Cardiac muscle cell (in vitro differentiated cells and primary cell): ENCODE measurements at regions not wholly inside any gene's neighbourhood (a gene's known extent, or its start where the extent isn't known, plus 50 kb on each side); places are given as distances from the start of the nearest gene placed in this dataset.

Experiments used
- DNase-seq, 2 donors: peaks; one replicate each; pipeline versions ENCODE4 v3.0.0 to v3.0.0-alpha.2; 2010 to 2017; ENCODE audit warnings: low read depth in 1 of 2, low spot score in 1 of 2
- H3K27ac ChIP-seq: fragments of 200-600 bp; sonication (generic); 2 replicates; pipeline ENCODE4 v1.5.1; 2016
- H3K27me3 ChIP-seq: fragments of 200-600 bp; sonication (generic); 2 replicates; pipeline ENCODE4 v1.6.0; 2016; ENCODE audit warnings: control low read depth
- H3K36me3 ChIP-seq: fragments of 200-600 bp; sonication (generic); 2 replicates; pipeline ENCODE4 v1.5.1; 2016; ENCODE audit warnings: control low read depth
- H3K4me1 ChIP-seq: fragments of 200-600 bp; sonication (generic); 2 replicates; pipeline ENCODE4 v1.8.1; 2017; ENCODE audit warnings: low read depth, mild to moderate bottlenecking, mixed run types
- H3K4me3 ChIP-seq: fragments of 200-600 bp; sonication (generic); 2 replicates; pipeline ENCODE4 v1.5.1; 2016; ENCODE audit warnings: mild to moderate bottlenecking
- H3K9me3 ChIP-seq: fragments of 200-600 bp; sonication (generic); 2 replicates; pipeline ENCODE4 v1.5.1; 2017; ENCODE audit warnings: low read depth, mild to moderate bottlenecking, control low read depth
- CTCF ChIP-seq: IDR thresholded peaks from 2 replicates; pipeline ENCODE4 v1.5.1; 2012; ENCODE audit warnings: low read depth, mild to moderate bottlenecking, low read length

DNA sequence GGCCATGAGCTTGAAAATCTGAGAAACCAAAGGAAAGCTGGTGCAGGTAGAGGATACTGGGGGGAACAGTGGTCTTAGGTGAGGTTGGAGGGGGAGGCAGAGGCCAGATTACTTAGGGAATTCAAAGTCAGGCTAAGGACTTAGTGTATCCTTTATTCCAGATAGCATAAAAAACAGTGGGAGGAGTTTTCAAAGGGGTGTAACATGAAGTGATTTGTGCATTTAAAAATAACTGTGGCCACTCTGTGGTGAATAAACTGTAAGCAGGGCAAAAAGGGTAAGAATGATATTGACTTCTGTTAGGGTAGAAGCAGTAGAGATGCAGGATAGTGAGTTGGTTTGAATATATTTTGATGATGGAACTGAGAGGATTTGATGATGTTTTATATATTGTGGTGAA is 313.2 kb downstream of the EMP1 start:
- no peak overlapping the region for H3K27ac ChIP-seq
- no peaks in the 10 kb centered on the region for H3K27me3 ChIP-seq
- no peak overlapping the region for H3K4me3 ChIP-seq
- no peak for DNase-seq
- H3K9me3 ChIP-seq: no peaks in the 10 kb centered on the region
- H3K36me3 ChIP-seq: no peaks in the 10 kb centered on the region
- TF ChIP-seq CTCF: no peak
- H3K4me1 ChIP-seq: no peaks in the 10 kb centered on the region

- TF ChIP-seq CTCF: no peak
- Histone ChIP-seq H3K27me3 (no peaks in the 10 kb centered on the region), H3K27ac (no peak overlapping the region), H3K4me3 (no peak overlapping the region), H3K36me3 (no peaks in the 10 kb centered on the region), H3K4me1 (no peaks in the 10 kb centered on the region), H3K9me3 (no peaks in the 10 kb centered on the region)
- no peak for DNase-seq
Measured at GRCh38 chr12:13505636-13506035, 309.1 kb downstream of the EMP1 start.

- no peak overlapping the region for H3K4me3 ChIP-seq
- TF ChIP-seq CTCF: no peak
- no peaks in the 10 kb centered on the region for H3K36me3 ChIP-seq
- no peak for DNase-seq
- H3K27ac ChIP-seq: no peak overlapping the region
- H3K27me3 ChIP-seq: no peaks in the 10 kb centered on the region
- H3K9me3 ChIP-seq: no peaks in the 10 kb centered on the region
- no peaks in the 10 kb centered on the region for H3K4me1 ChIP-seq
Measured at GRCh38 chr12:13505224-13505623, 308.7 kb downstream of the EMP1 start.

- DNase-seq: no peak
- H3K27ac ChIP-seq: no peak overlapping the region
- H3K4me1 ChIP-seq: no peaks in the 10 kb centered on the region
- TF ChIP-seq CTCF: no peak
- H3K36me3 ChIP-seq: no peaks in the 10 kb centered on the region
- H3K27me3 ChIP-seq: no peaks in the 10 kb centered on the region
- no peak overlapping the region for H3K4me3 ChIP-seq
- H3K9me3 ChIP-seq: no peaks in the 10 kb centered on the region
Measured at GRCh38 chr12:13504736-13505135, 308.2 kb downstream of the EMP1 start.

DNA sequence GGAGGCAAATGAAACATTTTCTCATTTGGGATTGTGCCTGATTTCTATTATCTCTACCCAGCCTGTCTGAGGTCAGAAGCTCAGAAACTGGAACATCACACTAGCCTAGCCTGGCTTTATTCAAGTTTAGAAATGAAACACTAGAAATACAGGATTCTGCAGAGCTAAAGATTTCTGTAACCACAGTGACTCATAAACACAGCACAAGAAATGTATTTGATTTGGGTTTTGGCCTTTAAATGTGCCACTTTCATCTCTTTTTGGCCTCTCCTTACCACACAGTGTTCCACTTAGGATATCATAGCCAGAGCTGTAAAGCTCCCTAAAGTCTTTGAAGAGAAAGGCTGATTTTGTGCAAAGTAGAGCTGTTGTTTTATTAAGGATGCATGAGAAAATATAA is 307.5 kb downstream of the EMP1 start:
- Histone ChIP-seq H3K36me3 (no peaks in the 10 kb centered on the region), H3K27ac (no peak overlapping the region)
- TF ChIP-seq CTCF: no peak

More for the DNA sequence above, 307.5 kb downstream of the EMP1 start:
- Histone ChIP-seq H3K27me3 (no peaks in the 10 kb centered on the region), H3K4me1 (no peaks in the 10 kb centered on the region), H3K9me3 (no peaks in the 10 kb centered on the region), H3K4me3 (no peak overlapping the region)
- peak in 1 of 2 donors; percentile 5 for DNase-seq
